Endothelial cell of umbilical vein (primary cell): ENCODE measurements at regions not wholly inside any gene's neighbourhood (a gene's known extent, or its start where the extent isn't known, plus 50 kb on each side); places are given as distances from the start of the nearest gene placed in this dataset.

Source experiments
- BruUV-seq: library from RNA; stranded (reverse); fragments of 400-500 nt; replicated peaks from 2 replicates; lab custom pipeline; 2021; lab: Mats Ljungman, UMichigan
- CTCF ChIA-PET: fragments of 300-600, 350-600 bp; sonication (Branson Sonifier 250); formaldehyde crosslinking; loops from one replicate; lab custom pipeline; 2021; ENCODE audit warnings: antibody characterized with exemption, inconsistent platforms; lab: Charles Lee
- POLR2A ChIA-PET: fragments of 300-600, 350-600 bp; sonication (Branson Sonifier 250); formaldehyde crosslinking; loops from one replicate; lab custom pipeline; 2021; ENCODE audit warnings: antibody characterized with exemption, inconsistent platforms; lab: Charles Lee
- DNase-seq: peaks from one replicate; pipeline ENCODE4 v3.0.0-alpha.2; 2011; ENCODE audit warnings: low read depth, low spot score
- FAIRE-seq: peaks from 2 replicates; lab custom pipeline; 2011; peaks lifted over from hg19 to GRCh38; lab: Jason Lieb, UNC
- H2AFZ ChIP-seq: 2 replicates; pipeline ENCODE4 v1.6.0; 2012; ENCODE audit warnings: low read depth, low read length, control low read depth, inconsistent platforms
- H3K27ac ChIP-seq: 2 replicates; pipeline ENCODE4 v1.5.1; 2011; ENCODE audit warnings: low read depth, mild to moderate bottlenecking, control low read depth, low read length, moderate library complexity; ENCODE audit not compliant: insufficient read depth
- H3K27me3 ChIP-seq, 2 experiments: 2 replicates each; pipeline versions ENCODE4 v1.6.0 to v1.6.1; 2011; ENCODE audit warnings: low read length in 2 of 2, mixed read lengths in 1 of 2; ENCODE audit not compliant: control insufficient read depth in 2 of 2, insufficient read depth in 2 of 2
- H3K36me3 ChIP-seq, 2 experiments: 2 replicates in 1 of 2; 3 replicates in 1 of 2; pipeline ENCODE4 v1.5.1; 2011; ENCODE audit warnings: low read length in 2 of 2, mild to moderate bottlenecking in 1 of 2, moderate library complexity in 1 of 2; ENCODE audit not compliant: control insufficient read depth in 2 of 2, insufficient read depth in 2 of 2; ENCODE audit errors: extremely low read depth in 1 of 2
- H3K4me1 ChIP-seq: 3 replicates; pipeline ENCODE4 v1.5.1; 2011; ENCODE audit warnings: mild to moderate bottlenecking, low read length; ENCODE audit not compliant: control insufficient read depth, insufficient read depth; ENCODE audit errors: extremely low read depth
- H3K4me2 ChIP-seq: 2 replicates; pipeline ENCODE4 v1.6.1; 2011; ENCODE audit warnings: low read length, control low read depth, mixed read lengths; ENCODE audit not compliant: insufficient read depth
- H3K4me3 ChIP-seq, 3 experiments: fragments of 200-600 bp in 1 of 3; sonication (generic), shearing (Covaris generic) in 1 of 3; replicated peaks in 1 of 3; 2 replicates each; pipeline ENCODE4 v1.5.1; 2011 to 2016; ENCODE audit warnings: control low read depth in 3 of 3, low read length in 3 of 3, mild to moderate bottlenecking in 2 of 3, inconsistent platforms in 1 of 3, low read depth in 1 of 3, moderate library complexity in 1 of 3; ENCODE audit not compliant: insufficient read depth in 1 of 3
- H3K79me2 ChIP-seq: 2 replicates; pipeline ENCODE4 v1.6.0; 2012; ENCODE audit warnings: low read length, inconsistent platforms; ENCODE audit not compliant: control insufficient read depth, insufficient read depth
- H3K9ac ChIP-seq: replicated peaks from 2 replicates; pipeline ENCODE3; 2011; ENCODE audit warnings: low read length, control low read depth; ENCODE audit not compliant: insufficient read depth; ENCODE audit errors: extremely low read depth
- H3K9me1 ChIP-seq: replicated peaks from 3 replicates; pipeline ENCODE4 v1.6.0; 2011; ENCODE audit warnings: mild to moderate bottlenecking, low read length; ENCODE audit not compliant: control insufficient read depth, insufficient read depth; ENCODE audit errors: extremely low read depth
- H3K9me3 ChIP-seq: replicated peaks from 2 replicates; pipeline ENCODE4 v1.5.1; 2012; ENCODE audit warnings: low read length, inconsistent platforms; ENCODE audit not compliant: control insufficient read depth, insufficient read depth
- H4K20me1 ChIP-seq: replicated peaks from 2 replicates; pipeline ENCODE3; 2011; ENCODE audit warnings: mild to moderate bottlenecking, low read length; ENCODE audit not compliant: control insufficient read depth, insufficient read depth; ENCODE audit errors: extremely low read depth
- CTCF ChIP-seq, 2 donors: IDR thresholded peaks; 1 replicate in 1 of 2; 2 replicates in 1 of 2; pipeline ENCODE4 v1.5.1; 2011; ENCODE audit warnings: low read length in 2 of 2, mild to moderate bottlenecking in 2 of 2, moderate library complexity in 2 of 2, control low read depth in 1 of 2, inconsistent platforms in 1 of 2, low read depth in 1 of 2; ENCODE audit not compliant: insufficient read depth in 1 of 2; ENCODE audit errors: extremely low read depth in 1 of 2
- EZH2 ChIP-seq: IDR thresholded peaks from 2 replicates; pipeline ENCODE4 v1.6.1; 2012; ENCODE audit warnings: borderline replicate concordance, low read depth, mild to moderate bottlenecking, moderate library complexity, low read length, inconsistent platforms; ENCODE audit not compliant: severe bottlenecking
- FOS ChIP-seq: IDR thresholded peaks from 2 replicates; pipeline ENCODE4 v1.6.1; 2011; ENCODE audit warnings: mild to moderate bottlenecking, low read length, moderate library complexity, borderline replicate concordance; ENCODE audit not compliant: insufficient read depth
- GATA2 ChIP-seq: IDR thresholded peaks from 2 replicates; pipeline ENCODE4 v1.7.0; 2011; ENCODE audit warnings: low read depth, mild to moderate bottlenecking, moderate library complexity, mixed read lengths, low read length; ENCODE audit not compliant: insufficient read length, insufficient read depth
- JUN ChIP-seq: IDR thresholded peaks from 2 replicates; pipeline ENCODE4 v1.6.1; 2011; ENCODE audit warnings: borderline replicate concordance, low read depth; ENCODE audit not compliant: insufficient read length, insufficient read depth
- MAX ChIP-seq: IDR thresholded peaks from 2 replicates; pipeline ENCODE4 v1.6.1; 2011; ENCODE audit not compliant: insufficient read depth, insufficient read length
- MYC ChIP-seq: IDR thresholded peaks from one replicate; pipeline ENCODE4 v1.6.1; 2011; ENCODE audit warnings: mild to moderate bottlenecking, low read depth, low read length
- POLR2A ChIP-seq: IDR thresholded peaks from 2 replicates; pipeline ENCODE4 v1.6.1; 2012; ENCODE audit warnings: low read depth, mild to moderate bottlenecking, control low read depth, low read length
- POLR2AphosphoS5 ChIP-seq: IDR thresholded peaks from 2 replicates; pipeline ENCODE4 v1.6.1; 2012; ENCODE audit warnings: low read depth, mild to moderate bottlenecking, control low read depth, low read length, moderate library complexity; ENCODE audit not compliant: insufficient read depth
- dilution Hi-C: fragments of 300-500 bp; cut with MboI; formaldehyde crosslinking; loops from one replicate; pipeline ENCODE4 v1.15.0; 2019; ENCODE audit warnings: low sequenced_read_pairs; ENCODE audit not compliant: extremely low pct_ligation_motif_present
- intact Hi-C: fragments of 100-400 bp; cut with micrococcal nuclease; formaldehyde crosslinking; loops from one replicate; pipeline ENCODE4 v1.10.0; 2022

- H3K27ac ChIP-seq, result no peak overlapping the region
- no peaks in the 10 kb centered on the region for H4K20me1 ChIP-seq
- no peak overlapping the region for H2AFZ ChIP-seq
- no peaks in the 10 kb centered on the region for H3K27me3 ChIP-seq
- CTCF ChIA-PET, result no interaction called here
- H3K4me2 ChIP-seq, result no peak overlapping the region
- intact Hi-C loops (no loop called here), dilution Hi-C loops (no loop called here)
- no peak for TF ChIP-seq POLR2A
- no peak for TF ChIP-seq EZH2
- TF ChIP-seq FOS, result no peak
- no peak for TF ChIP-seq POLR2AphosphoS5
- TF ChIP-seq GATA2, result no peak
- no peak for TF ChIP-seq CTCF (IDR thresholded peaks at IDR 0.05; ENCODE audit: extremely low read depth in 1 of 2, insufficient read depth in 1 of 2, low read depth in 1 of 2, low read length in 2 of 2)
- no peak for DNase-seq
- H3K4me1 ChIP-seq, result no peaks in the 10 kb centered on the region
- H3K36me3 ChIP-seq, result no peaks in the 10 kb centered on the region
- no peaks in the 10 kb centered on the region for H3K9me1 ChIP-seq
- POLR2A ChIA-PET, result no interaction called here
- no peak for FAIRE-seq
- H3K79me2 ChIP-seq, result no peaks in the 10 kb centered on the region
- no peak overlapping the region for H3K9ac ChIP-seq
- BruUV-seq, result no TSS peak
- H3K9me3 ChIP-seq, result no peaks in the 10 kb centered on the region
- H3K4me3 ChIP-seq, result no peak overlapping the region
These were observed 375.1 kb downstream of the SUCLG1 start for GRCh38 chr2:84083984-84084383.

GRCh38 chr2:84078471-84078870 is 380.6 kb downstream of the SUCLG1 start:
- Histone ChIP-seq H3K79me2 (no peaks in the 10 kb centered on the region), H3K27ac (no peak overlapping the region), H3K9me1 (no peaks in the 10 kb centered on the region), H3K4me2 (no peak overlapping the region), H3K9me3 (no peaks in the 10 kb centered on the region), H3K4me1 (no peaks in the 10 kb centered on the region), H2AFZ (no peak overlapping the region), H3K36me3 (no peaks in the 10 kb centered on the region), H3K4me3 (no peak overlapping the region), H3K9ac (no peak overlapping the region), H3K27me3 (no peaks in the 10 kb centered on the region), H4K20me1 (no peaks in the 10 kb centered on the region)
- dilution Hi-C loops (no loop called here), intact Hi-C loops (no loop called here)
- no TSS peak for BruUV-seq
- ChIA-PET POLR2A (no interaction called here), CTCF (no interaction called here)
- TF ChIP-seq JUN, result no peak
- TF ChIP-seq MYC, result no peak
- no peak for TF ChIP-seq MAX
- TF ChIP-seq FOS, result no peak
- TF ChIP-seq POLR2AphosphoS5, result no peak
- no peak for TF ChIP-seq GATA2
- no peak for TF ChIP-seq CTCF (IDR thresholded peaks at IDR 0.05; ENCODE audit: extremely low read depth in 1 of 2, insufficient read depth in 1 of 2, low read depth in 1 of 2, low read length in 2 of 2)
- TF ChIP-seq EZH2, result no peak
- no peak for TF ChIP-seq POLR2A
- DNase-seq (no peak), FAIRE-seq (no peak)
